Esophagus muscularis mucosa (tissue), 3 donors: ENCODE measurements at regions not wholly inside any gene's neighbourhood (a gene's known extent, or its start where the extent isn't known, plus 50 kb on each side); places are given as distances from the start of the nearest gene placed in this dataset.

Source experiments
- CTCF ChIP-seq, 3 experiments: fragments of 200-600 bp in 2 of 3; fragments of 450-650 bp in 1 of 3; sonication (generic) in 2 of 3; IDR thresholded peaks; one replicate each; pipeline ENCODE4 v1.5.1; 2017 to 2019; ENCODE audit warnings: antibody characterized with exemption in 3 of 3, mild to moderate bottlenecking in 2 of 3, moderate library complexity in 1 of 3
- POLR2A ChIP-seq: fragments of 450-650 bp; IDR thresholded peaks from one replicate; pipeline ENCODE4 v1.6.1; 2017; ENCODE audit warnings: antibody characterized with exemption, moderate library complexity, mild to moderate bottlenecking, low read depth

- TF ChIP-seq CTCF (IDR thresholded peaks at IDR 0.05), result no peak
- no peak for TF ChIP-seq POLR2A
Measured at GRCh38 chr16:86700046-86700945, 121.9 kb downstream of the FOXL1 start.
